Fibroblast of the aortic adventitia (primary cell): ENCODE measurements at regions not wholly inside any gene's neighbourhood (a gene's known extent, or its start where the extent isn't known, plus 50 kb on each side); places are given as distances from the start of the nearest gene placed in this dataset.

Experiments
- DNase-seq: peaks from one replicate; pipeline ENCODE4 v3.0.0-alpha.2; 2010; ENCODE audit warnings: low read depth
- H3K4me3 ChIP-seq: 2 replicates; pipeline ENCODE4 v1.5.1; 2011; ENCODE audit warnings: low read depth, mild to moderate bottlenecking, control low read depth, low read length, moderate library complexity
- TF ChIP-seq, protein P1 (sequence below): IDR thresholded peaks from 2 replicates; pipeline ENCODE4 v1.5.1; 2011; ENCODE audit warnings: mild to moderate bottlenecking, low read length, control low read depth, inconsistent platforms; ENCODE audit not compliant: insufficient read depth

- peak; percentile 29 for DNase-seq
- H3K4me3 ChIP-seq: no peak overlapping the region
- TF ChIP-seq, protein P1, sequence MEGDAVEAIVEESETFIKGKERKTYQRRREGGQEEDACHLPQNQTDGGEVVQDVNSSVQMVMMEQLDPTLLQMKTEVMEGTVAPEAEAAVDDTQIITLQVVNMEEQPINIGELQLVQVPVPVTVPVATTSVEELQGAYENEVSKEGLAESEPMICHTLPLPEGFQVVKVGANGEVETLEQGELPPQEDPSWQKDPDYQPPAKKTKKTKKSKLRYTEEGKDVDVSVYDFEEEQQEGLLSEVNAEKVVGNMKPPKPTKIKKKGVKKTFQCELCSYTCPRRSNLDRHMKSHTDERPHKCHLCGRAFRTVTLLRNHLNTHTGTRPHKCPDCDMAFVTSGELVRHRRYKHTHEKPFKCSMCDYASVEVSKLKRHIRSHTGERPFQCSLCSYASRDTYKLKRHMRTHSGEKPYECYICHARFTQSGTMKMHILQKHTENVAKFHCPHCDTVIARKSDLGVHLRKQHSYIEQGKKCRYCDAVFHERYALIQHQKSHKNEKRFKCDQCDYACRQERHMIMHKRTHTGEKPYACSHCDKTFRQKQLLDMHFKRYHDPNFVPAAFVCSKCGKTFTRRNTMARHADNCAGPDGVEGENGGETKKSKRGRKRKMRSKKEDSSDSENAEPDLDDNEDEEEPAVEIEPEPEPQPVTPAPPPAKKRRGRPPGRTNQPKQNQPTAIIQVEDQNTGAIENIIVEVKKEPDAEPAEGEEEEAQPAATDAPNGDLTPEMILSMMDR: no peak
These were observed 53.7 kb upstream of the SMIM15 start for GRCh38 chr5:61215996-61216395.

GRCh38 chr5:61216741-61217140 is 54.5 kb upstream of the SMIM15 start:
- TF ChIP-seq, protein P1: no peak
- H3K4me3 ChIP-seq: no peak overlapping the region
- DNase-seq: no peak

- TF ChIP-seq, protein P1: no peak
- no peak for DNase-seq
- H3K4me3 ChIP-seq: no peak overlapping the region
These were observed 54.9 kb upstream of the SMIM15 start for GRCh38 chr5:61217214-61217613.

DNA sequence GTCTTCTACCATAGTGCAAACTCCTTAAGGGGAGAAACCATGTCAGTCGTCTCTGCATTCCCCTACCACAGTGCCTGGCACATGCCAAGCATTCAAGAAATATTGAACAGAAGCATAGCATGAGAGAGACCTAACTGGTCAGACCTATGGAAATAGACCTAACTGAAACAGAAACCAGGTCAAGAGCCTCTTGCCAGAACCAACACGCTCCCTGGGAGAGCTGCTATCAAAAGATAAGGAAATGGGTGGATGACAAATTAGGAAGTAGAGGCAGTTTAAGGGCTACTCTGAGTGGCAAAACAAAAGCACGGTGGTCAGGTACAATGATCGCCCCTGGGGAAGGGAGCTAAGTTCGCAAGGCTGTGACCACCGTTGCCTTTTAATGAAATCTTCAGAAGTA is 66.0 kb upstream of the SMIM15 start:
- no peak overlapping the region for H3K4me3 ChIP-seq
- TF ChIP-seq, protein P1: no peak
- DNase-seq: peak; percentile 27

GRCh38 chr5:61228691-61229280 is 66.5 kb upstream of the SMIM15 start:
- DNase-seq: peak; percentile 38
- TF ChIP-seq, protein P1: no peak
- no peak overlapping the region for H3K4me3 ChIP-seq

DNA sequence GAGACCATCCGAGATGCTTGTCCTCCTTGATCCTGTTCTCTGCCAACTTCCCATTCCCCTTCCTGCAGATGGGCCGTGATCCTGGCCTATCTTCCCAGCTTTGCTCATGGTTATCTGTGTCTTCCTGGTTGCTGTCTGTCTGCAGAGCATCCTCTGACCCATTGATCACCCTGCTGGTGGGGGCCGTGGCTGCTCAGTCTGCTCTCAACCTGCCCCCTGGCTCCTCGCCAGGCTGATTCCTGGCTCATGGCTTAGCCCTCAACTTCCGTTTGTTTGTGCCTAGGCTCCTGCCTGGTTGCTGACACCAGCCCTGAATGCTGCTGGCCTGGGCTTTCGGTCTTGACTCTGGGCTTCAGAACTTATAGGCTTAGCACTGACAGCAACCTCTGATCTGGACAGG is 67.1 kb upstream of the SMIM15 start:
- DNase-seq: no peak
- TF ChIP-seq, protein P1: no peak
- H3K4me3 ChIP-seq: no peak overlapping the region

DNA sequence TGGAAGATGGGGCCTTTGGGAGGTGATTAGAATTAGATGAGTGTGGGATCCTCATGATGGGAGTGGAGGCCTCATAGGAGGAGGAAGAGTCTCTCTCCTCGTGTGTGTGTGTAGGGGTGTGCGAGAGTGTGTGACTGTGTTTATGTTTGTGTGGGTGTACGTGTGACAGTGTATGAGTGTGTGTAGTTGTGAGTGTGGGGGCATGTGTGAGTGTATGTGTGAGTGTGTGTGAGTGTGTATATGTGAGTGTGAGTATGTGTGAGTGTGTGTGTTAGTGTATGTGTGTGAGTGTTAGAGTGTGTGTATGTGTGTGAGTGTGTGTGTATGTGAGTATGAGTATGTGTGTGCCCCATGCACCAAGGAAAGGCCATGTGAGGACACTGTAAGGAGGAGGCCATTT is 68.2 kb upstream of the SMIM15 start:
- DNase-seq: no peak
- no peak overlapping the region for H3K4me3 ChIP-seq
- TF ChIP-seq, protein P1: no peak
